HG03558 (cell line): ENCODE measurements at regions not wholly inside any gene's neighbourhood (a gene's known extent, or its start where the extent isn't known, plus 50 kb on each side); places are given as distances from the start of the nearest gene placed in this dataset.

Source experiments
- ATAC-seq: cut with Tn5 transposase; IDR thresholded peaks from one replicate; pipeline ENCODE4 v1.9.1; 2021; ENCODE audit warnings: moderate number of reproducible peaks; ENCODE audit not compliant: unreplicated experiment; ENCODE audit errors: extremely low read depth

- no peak for ATAC-seq
Measured at GRCh38 chr16:51757921-51758479, 606.9 kb upstream of the SALL1 start.

GRCh38 chr16:51757505-51757904 is 606.4 kb upstream of the SALL1 start:
- ATAC-seq: no peak

- no peak for ATAC-seq
Measured at GRCh38 chr16:51757124-51757470, 606.0 kb upstream of the SALL1 start.

- no peak for ATAC-seq
Measured at GRCh38 chr16:51756447-51757123, 605.5 kb upstream of the SALL1 start.

GRCh38 chr16:51755577-51756355 is 604.7 kb upstream of the SALL1 start:
- no peak for ATAC-seq

- no peak for ATAC-seq
Measured at GRCh38 chr16:51755039-51755501, 604.0 kb upstream of the SALL1 start.

GRCh38 chr16:51753467-51754127 is 602.5 kb upstream of the SALL1 start:
- no peak for ATAC-seq

GRCh38 chr16:51752438-51752995 is 601.4 kb upstream of the SALL1 start:
- no peak for ATAC-seq

GRCh38 chr16:51747329-51747728 is 596.3 kb upstream of the SALL1 start:
- no peak for ATAC-seq

GRCh38 chr16:51734220-51734619 is 583.1 kb upstream of the SALL1 start:
- no peak for ATAC-seq

GRCh38 chr16:51733181-51733580 is 582.1 kb upstream of the SALL1 start:
- no peak for ATAC-seq

- no peak for ATAC-seq
Measured at GRCh38 chr16:51731160-51731559, 580.1 kb upstream of the SALL1 start.

- ATAC-seq: no peak
Measured at GRCh38 chr16:51723036-51723724, 572.1 kb upstream of the SALL1 start.

- ATAC-seq: no peak
Measured at GRCh38 chr16:51722467-51722866, 571.4 kb upstream of the SALL1 start.

GRCh38 chr16:51719376-51719775 is 568.3 kb upstream of the SALL1 start:
- ATAC-seq: no peak

- ATAC-seq: no peak
Measured at GRCh38 chr16:51716195-51716594, 565.1 kb upstream of the SALL1 start.

GRCh38 chr16:51713502-51713901 is 562.4 kb upstream of the SALL1 start:
- ATAC-seq: no peak

GRCh38 chr16:51710905-51711563 is 560.0 kb upstream of the SALL1 start:
- ATAC-seq: no peak

GRCh38 chr16:51710186-51710585 is 559.1 kb upstream of the SALL1 start:
- no peak for ATAC-seq

GRCh38 chr16:51708861-51709260 is 557.8 kb upstream of the SALL1 start:
- ATAC-seq: no peak
